ENCODE measurements at regions not wholly inside any gene's neighbourhood (a gene's known extent, or its start where the extent isn't known, plus 50 kb on each side); places are given as distances from the start of the nearest gene placed in this dataset.

DNA sequence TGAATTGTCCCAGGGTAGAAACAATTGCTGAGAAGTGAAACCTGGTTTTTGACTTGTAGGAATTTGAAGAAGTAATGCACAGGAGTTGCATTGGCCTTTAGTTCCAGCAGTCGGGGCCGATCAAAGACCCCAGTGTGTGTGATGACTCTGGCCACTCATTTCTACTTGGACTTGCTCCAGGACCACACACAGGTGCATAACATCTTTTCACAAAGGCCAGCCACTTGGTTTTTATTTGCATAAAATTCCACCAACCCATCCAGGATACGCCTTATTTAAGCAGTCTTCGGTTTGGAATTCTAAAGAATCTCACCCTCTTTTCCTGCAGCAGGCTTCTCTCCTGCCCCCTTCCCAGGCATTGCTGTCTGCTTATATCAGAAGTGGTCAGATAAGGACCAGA lies 162.0 kb upstream of the HABP2 start:
- TF ChIP-seq, protein P1, sequence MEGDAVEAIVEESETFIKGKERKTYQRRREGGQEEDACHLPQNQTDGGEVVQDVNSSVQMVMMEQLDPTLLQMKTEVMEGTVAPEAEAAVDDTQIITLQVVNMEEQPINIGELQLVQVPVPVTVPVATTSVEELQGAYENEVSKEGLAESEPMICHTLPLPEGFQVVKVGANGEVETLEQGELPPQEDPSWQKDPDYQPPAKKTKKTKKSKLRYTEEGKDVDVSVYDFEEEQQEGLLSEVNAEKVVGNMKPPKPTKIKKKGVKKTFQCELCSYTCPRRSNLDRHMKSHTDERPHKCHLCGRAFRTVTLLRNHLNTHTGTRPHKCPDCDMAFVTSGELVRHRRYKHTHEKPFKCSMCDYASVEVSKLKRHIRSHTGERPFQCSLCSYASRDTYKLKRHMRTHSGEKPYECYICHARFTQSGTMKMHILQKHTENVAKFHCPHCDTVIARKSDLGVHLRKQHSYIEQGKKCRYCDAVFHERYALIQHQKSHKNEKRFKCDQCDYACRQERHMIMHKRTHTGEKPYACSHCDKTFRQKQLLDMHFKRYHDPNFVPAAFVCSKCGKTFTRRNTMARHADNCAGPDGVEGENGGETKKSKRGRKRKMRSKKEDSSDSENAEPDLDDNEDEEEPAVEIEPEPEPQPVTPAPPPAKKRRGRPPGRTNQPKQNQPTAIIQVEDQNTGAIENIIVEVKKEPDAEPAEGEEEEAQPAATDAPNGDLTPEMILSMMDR (conservative IDR thresholded peaks at IDR 0.05): no peak
- no peak for TF ChIP-seq ZFX (IDR thresholded peaks at IDR 0.05)

All from C4-2B (cell line).